ENCODE measurements at regions not wholly inside any gene's neighbourhood (a gene's known extent, or its start where the extent isn't known, plus 50 kb on each side); places are given as distances from the start of the nearest gene placed in this dataset.

GRCh38 chr3:187975561-187976364 is 178.2 kb upstream of the LPP start:
- Histone ChIP-seq H3K27me3 (ENCODE audit: insufficient read depth, low read depth) (no peaks in the 10 kb centered on the region), H3K36me3 (ENCODE audit: insufficient read depth) (no peaks in the 10 kb centered on the region), H2AFZ (ENCODE audit: low read depth) (no peak overlapping the region), H3K79me2 (ENCODE audit: insufficient read depth, low read depth) (no peaks in the 10 kb centered on the region), H4K20me1 (ENCODE audit: insufficient read depth) (no peaks in the 10 kb centered on the region), H3K27ac (no peak overlapping the region), H3K9ac (no peak overlapping the region), H3K4me3 (IDR thresholded peaks at IDR 0.05; ENCODE audit: insufficient read depth, low read depth, low read length) (no peak overlapping the region), H3K4me1 (ENCODE audit: low read depth, poor library complexity, severe bottlenecking) (no peaks in the 10 kb centered on the region), H3K4me2 (no peak overlapping the region)
- TF ChIP-seq CTCF (conservative IDR thresholded peaks at IDR 0.05; ENCODE audit: low read depth, low read length): no peak

- no peaks in the 10 kb centered on the region for H4K20me1 ChIP-seq (ENCODE audit: insufficient read depth)
- no peak overlapping the region for H3K9ac ChIP-seq
- no peak overlapping the region for H3K4me3 ChIP-seq (IDR thresholded peaks at IDR 0.05; ENCODE audit: insufficient read depth, low read depth, low read length)
- no peaks in the 10 kb centered on the region for H3K27me3 ChIP-seq (ENCODE audit: insufficient read depth, low read depth)
- H3K27ac ChIP-seq: no peak overlapping the region
- no peak overlapping the region for H2AFZ ChIP-seq (ENCODE audit: low read depth)
- H3K4me1 ChIP-seq (ENCODE audit: low read depth, poor library complexity, severe bottlenecking): no peaks in the 10 kb centered on the region
- no peak for TF ChIP-seq CTCF (conservative IDR thresholded peaks at IDR 0.05; ENCODE audit: low read depth, low read length)
- no peak overlapping the region for H3K4me2 ChIP-seq
- no peaks in the 10 kb centered on the region for H3K36me3 ChIP-seq (ENCODE audit: insufficient read depth)
- no peaks in the 10 kb centered on the region for H3K79me2 ChIP-seq (ENCODE audit: insufficient read depth, low read depth)
These were observed 177.5 kb upstream of the LPP start for GRCh38 chr3:187976365-187976900.

GRCh38 chr3:187977659-187978058 is 176.3 kb upstream of the LPP start:
- H4K20me1 ChIP-seq (ENCODE audit: insufficient read depth): no peaks in the 10 kb centered on the region
- H2AFZ ChIP-seq (ENCODE audit: low read depth): no peak overlapping the region
- no peaks in the 10 kb centered on the region for H3K79me2 ChIP-seq (ENCODE audit: insufficient read depth, low read depth)
- H3K4me3 ChIP-seq (IDR thresholded peaks at IDR 0.05; ENCODE audit: insufficient read depth, low read depth, low read length): no peak overlapping the region
- H3K36me3 ChIP-seq (ENCODE audit: insufficient read depth): no peaks in the 10 kb centered on the region
- H3K4me1 ChIP-seq (ENCODE audit: low read depth, poor library complexity, severe bottlenecking): no peaks in the 10 kb centered on the region
- TF ChIP-seq CTCF (conservative IDR thresholded peaks at IDR 0.05; ENCODE audit: low read depth, low read length): no peak
- H3K27ac ChIP-seq: no peak overlapping the region
- H3K27me3 ChIP-seq (ENCODE audit: insufficient read depth, low read depth): no peaks in the 10 kb centered on the region
- no peak overlapping the region for H3K4me2 ChIP-seq
- H3K9ac ChIP-seq: no peak overlapping the region

DNA sequence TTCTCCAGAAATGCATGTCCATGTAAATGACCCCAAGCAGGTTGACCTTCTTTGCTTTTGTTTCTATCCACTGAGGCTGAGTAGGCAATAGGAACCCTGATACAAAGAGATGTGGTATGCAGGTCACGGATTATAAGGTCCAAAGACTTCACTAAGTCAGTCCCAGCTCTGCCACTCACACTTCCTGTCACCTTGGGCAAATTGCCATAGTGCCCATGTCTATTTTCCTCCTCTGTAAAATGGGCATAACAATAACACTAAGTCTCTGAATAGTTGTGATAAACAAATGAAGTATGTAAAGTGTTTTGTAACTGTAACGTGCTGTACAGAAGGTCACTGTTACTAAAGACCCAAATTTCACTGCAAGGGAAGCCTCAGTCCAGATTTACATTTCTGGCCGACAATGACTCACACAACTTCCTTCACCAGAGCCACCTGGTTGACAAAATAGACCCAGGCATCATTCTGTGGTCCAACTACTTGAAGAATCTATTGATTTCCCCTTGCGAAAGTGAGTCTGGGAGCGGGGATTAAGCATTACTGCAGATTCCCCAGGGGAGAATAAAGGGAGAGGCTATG is 175.4 kb upstream of the LPP start:
- no peak overlapping the region for H3K9ac ChIP-seq
- no peaks in the 10 kb centered on the region for H3K4me1 ChIP-seq (ENCODE audit: low read depth, poor library complexity, severe bottlenecking)
- no peaks in the 10 kb centered on the region for H4K20me1 ChIP-seq (ENCODE audit: insufficient read depth)
- H3K4me3 ChIP-seq (IDR thresholded peaks at IDR 0.05; ENCODE audit: insufficient read depth, low read depth, low read length): no peak overlapping the region
- no peaks in the 10 kb centered on the region for H3K27me3 ChIP-seq (ENCODE audit: insufficient read depth, low read depth)
- no peak overlapping the region for H2AFZ ChIP-seq (ENCODE audit: low read depth)
- no peak overlapping the region for H3K4me2 ChIP-seq
- TF ChIP-seq CTCF (conservative IDR thresholded peaks at IDR 0.05; ENCODE audit: low read depth, low read length): no peak
- H3K27ac ChIP-seq: no peak overlapping the region
- H3K36me3 ChIP-seq (ENCODE audit: insufficient read depth): no peaks in the 10 kb centered on the region
- H3K79me2 ChIP-seq (ENCODE audit: insufficient read depth, low read depth): no peaks in the 10 kb centered on the region
